Endometrium (tissue), 2 donors: ENCODE measurements at regions not wholly inside any gene's neighbourhood (a gene's known extent, or its start where the extent isn't known, plus 50 kb on each side); places are given as distances from the start of the nearest gene placed in this dataset.
"Not testable (repeated sequence)": the region's sequence is repeated elsewhere in the genome, so short reads cannot be mapped to it uniquely, and the experiment has no call there.

Experiments
- FAIRE-seq: peaks from 2 replicates; lab custom pipeline; 2012; peaks lifted over from hg19 to GRCh38; lab: Jason Lieb, UNC
- donor health status: control.
- donor health status: control.

DNA sequence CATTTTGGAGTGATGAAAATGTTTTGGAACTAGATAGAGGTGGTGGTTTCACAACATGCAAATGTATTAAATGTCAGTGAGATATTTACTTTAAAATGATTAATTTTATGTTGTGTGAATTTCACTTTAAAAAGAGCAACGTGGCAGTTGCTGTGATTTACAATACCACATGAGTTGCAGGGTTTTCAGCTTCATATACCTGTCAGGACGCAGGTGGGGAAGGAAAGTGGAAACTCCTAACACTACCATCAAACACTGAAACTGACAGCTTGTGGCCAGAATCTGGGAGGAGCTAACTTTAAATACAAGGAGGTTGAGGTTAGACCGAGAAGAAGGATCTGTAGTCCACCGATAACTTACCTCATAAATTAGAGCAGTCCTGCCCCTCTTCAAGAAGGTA lies 168.9 kb upstream of the TMEM72 start:
- FAIRE-seq, result no peak

DNA sequence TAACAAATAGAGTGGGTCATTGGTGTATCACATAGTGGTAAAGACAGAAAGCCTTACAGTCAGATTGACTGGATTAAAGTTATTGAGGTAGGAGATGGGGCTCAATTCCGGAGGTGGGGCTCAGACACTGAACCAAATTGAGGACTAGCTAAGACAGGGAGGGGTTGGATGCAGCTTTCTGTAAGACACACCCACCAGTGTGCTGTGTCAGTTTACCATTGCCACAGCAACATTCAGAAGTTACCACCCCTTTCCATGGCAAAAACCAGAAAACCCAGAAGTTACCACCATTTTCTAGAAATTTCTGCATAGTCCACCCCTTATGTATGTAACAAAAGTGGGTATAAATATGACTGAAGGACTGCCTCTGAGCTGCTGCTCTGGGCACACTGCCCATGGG lies 167.6 kb upstream of the TMEM72 start:
- FAIRE-seq, result no peak

DNA sequence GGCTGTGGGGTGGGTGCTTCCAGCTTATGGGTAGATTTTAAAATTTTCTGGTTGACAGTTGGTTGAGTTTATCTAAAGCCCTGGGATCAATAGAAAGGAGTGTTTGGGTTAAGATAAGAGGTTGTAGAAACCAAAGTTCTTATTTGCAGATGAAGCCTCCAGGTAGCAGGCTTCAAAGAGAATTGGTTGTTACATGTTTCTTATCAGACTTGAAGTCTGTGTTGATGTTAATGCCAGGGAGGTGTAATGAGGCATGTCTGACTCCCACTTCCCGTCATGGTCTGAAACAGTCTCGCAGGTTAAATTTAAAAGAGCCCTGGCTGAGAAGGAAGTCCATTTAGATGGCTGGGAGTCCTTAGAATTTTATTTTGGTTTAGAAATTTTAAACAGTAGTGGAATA lies 165.2 kb upstream of the TMEM72 start:
- FAIRE-seq, result no peak

DNA sequence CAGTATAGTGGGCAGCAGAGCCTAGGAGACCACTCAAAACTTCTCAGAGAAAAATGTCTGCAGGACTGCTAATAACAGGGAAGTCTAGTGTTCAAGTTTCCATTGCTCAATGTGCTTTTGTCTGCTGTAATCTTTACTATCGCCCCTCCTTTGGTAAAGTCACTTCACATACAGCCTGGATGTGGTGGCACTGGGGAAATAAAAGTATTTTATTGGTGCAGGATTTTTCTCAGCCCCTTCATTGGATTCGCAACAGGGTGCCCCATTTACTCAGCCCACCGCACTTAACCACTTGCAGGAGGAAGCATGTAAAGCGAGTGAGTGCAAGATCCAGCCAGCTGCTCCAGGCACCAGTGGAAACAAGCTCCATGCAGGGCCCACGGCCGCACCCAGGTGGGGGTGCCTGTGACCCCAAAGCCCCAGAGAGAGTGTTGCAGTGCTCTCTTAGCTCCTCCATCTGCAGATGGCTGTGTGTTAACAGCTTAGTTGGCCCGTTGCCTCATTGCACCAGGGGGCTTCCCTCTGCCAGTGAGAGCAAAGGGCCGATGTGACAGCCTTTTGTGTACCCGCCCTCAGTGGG lies 163.5 kb upstream of the TMEM72 start:
- no peak for FAIRE-seq

DNA sequence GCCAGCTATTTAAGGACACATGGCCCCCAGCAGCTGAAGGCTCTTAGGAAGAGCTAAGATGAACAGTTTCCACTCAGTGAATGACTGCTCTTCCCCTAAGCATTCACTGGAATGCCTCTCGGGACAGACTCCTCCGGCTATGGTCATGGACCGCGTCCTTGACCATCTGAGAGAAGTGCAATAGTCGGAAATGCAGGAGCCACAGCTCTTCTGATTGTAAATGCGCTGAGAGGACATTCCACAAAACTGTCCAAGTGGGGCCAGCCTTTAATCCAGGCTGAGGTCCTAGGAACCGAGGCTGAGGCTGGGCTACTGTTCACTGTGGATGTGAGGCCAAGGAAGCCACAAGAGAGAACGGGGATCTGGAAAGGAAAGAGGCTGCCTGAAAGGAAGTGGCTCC lies 162.0 kb upstream of the TMEM72 start:
- FAIRE-seq, result no peak

DNA sequence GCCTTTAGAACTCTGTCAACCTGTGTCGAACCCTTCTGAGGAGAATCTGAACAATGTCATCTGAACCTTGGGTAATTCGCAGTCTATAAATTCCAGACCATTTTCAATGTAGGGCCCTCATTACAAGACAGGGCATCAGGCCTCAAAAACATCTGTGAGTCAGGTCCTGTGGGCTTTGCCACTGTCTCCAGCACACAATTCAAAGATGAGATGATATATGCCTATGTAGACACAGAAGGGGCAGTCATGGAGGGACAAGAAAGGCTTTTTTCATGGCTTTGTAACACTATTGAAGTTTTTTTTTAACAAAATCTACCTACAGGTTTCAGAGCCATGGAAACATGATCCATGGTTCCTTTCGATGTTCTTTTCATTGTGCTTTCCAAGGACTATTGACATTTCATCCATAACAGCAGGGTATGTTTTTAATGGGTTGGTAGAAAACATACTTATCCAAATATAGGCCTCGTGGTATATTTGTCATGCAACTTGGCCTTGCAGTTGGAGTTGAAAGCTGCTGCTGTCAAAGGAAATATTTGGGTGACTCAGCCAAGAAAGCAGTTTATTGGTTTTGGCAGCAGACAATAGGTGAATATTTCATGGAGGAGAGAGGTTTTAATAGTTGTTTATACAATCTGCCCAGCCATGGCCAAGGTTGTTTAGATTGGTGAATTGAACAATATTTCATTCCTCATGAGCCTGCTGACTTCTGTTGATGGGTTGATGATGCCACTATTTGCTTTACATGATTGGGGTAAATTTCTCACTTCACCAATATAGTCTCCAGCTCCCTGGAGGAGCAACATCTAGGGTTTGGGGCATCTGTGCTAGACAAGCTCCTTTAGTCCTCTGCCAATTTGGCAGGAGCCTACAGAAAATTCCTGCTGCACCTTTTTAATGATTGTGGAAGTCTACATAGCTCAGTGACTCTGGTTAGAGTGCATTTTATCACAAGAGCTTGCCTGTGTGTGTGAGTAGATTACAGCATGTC lies 158.4 kb upstream of the TMEM72 start:
- FAIRE-seq, result peak; percentile 89

DNA sequence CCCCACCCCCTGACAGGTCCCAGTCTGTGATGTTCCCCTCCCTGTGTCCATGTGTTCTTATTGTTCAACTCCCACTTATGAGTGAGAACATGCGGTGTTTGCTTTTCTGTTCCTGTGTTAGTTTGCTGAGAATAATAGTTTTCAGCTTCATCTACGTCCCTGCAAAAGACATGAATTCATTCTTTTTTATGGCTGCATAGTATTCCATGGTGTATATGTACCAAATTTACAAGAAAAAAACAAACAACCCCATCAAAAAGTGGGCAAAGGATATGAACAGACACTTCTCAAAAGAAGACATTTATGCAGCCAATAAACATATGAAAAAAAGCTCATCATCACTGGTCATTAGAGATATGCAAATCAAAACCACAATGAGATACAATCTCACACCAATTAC lies 156.8 kb upstream of the TMEM72 start:
- FAIRE-seq, result not testable (repeated sequence)

DNA sequence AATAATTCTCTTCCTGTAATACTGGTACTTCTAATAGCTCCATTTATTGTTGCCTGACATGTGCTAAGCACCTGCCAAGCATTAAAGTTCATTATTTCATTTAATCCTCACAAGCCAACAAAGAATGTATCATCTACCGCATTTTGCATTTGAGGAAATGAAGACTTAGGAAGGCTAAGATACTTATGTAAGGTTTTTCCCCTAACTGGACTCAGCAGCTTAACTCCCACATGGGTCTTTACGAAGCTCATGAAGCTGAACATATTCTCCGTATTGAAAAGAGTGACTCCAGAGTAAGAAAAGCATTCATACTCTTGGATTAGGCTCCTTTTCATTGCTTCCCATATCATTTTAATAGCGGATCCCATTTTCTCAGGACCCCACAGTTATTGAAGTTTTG lies 155.7 kb upstream of the TMEM72 start:
- no peak for FAIRE-seq

DNA sequence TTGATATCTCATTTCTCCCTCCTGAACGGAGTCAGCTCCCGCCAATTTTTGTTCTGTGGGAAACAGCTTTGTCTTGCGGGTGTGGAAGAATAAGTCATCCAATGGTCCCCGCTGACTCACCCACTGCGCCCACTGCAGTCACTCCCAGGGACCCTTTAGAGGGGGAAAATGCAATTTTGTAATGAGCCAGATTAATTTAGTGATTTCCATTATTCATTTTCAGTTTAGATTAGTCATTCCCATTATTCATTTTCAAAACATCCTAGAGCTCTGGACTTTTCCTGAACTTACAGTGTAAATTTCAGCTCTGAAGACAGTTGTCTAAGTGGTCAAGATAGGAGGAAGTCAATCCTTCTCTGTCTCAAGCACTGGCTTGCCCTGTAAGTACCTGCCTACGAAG lies 154.9 kb upstream of the TMEM72 start:
- FAIRE-seq, result no peak

DNA sequence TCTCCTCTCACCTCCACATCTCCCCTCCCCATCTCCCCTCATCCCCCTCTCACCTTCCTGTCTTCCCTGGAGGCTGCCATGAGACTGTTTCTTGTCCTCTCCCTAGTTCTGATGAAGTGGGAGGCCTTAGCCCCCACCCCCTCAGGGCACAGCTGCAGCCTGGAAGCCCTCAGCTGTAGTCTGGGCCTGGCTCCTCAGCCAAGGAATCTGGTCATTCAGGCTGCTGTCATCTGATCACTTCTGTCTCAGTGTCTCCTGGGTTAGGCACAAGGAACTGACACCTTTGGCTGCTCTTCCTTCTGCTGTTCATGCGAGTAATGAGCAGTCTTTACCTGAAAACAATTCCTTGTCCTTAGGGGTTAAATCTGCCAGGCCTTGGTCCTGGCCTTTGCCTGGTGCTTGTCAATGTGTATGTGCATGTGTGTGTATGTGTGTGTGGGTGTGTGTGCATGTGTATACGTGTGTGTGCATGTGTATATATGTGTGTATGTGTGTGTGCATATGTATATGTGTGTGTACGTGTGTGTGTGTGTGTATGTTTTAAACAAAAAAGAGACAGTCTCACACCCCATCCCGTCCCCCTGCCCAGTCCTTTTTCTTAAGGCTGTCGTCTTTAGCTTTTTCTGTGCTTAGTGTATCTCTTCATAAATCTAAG lies 153.5 kb upstream of the TMEM72 start:
- FAIRE-seq, result no peak

DNA sequence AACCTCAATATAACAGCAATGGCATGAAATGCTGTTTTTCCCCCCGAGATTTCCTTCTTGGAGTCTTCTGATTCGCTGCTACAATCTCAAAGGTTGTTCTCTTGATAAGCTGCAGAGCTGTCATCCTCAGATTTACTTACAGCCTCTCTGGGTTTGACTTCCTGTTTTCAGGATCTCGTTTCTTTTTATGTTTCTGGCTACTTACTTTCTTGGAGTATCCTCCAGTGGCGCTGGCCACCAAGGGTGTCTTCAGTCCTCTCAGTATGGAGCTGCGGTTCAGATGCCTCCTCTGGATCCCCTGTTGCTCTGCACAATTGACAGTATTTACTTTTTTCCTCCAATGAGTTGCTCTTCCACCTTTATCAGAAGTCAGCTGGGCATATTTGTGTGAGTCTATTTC lies 152.0 kb upstream of the TMEM72 start:
- FAIRE-seq, result no peak

DNA sequence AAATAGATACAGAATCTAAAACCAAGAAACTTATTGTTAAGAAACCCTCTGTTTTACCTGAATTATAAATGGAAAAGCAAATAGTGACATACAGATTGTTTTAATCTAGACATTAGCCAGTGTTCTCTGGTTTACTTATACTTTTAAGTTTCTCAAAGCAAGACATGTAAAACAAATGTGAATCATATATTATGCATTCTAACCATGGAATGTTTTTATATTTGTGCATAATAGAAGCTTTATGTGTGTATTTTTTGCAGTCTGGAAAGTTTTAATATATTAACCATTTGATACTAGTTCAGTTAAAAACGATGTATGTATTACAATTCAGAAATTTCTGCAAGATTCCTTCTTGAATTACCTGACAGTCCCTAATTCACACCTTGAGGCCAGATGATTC lies 150.6 kb upstream of the TMEM72 start:
- FAIRE-seq, result no peak

DNA sequence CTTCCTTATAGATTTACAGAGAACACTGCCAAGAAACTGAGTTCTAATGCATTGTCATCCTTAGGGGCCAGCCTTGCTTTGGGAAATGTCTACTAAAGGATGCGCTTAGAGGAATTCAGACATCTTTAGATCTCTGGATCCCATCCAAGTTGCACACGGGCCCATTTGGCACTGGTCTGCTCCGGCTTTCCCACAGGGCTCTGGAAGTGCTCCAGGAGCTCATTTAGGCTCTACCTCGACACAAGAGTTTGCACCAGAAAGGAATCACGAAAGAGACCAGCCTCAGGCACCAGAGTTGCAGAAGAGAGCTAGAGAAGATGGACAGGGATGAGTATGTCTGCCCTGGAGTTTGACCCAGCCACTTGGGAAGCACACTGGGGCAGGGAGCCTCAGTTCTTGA lies 150.1 kb upstream of the TMEM72 start:
- no peak for FAIRE-seq

DNA sequence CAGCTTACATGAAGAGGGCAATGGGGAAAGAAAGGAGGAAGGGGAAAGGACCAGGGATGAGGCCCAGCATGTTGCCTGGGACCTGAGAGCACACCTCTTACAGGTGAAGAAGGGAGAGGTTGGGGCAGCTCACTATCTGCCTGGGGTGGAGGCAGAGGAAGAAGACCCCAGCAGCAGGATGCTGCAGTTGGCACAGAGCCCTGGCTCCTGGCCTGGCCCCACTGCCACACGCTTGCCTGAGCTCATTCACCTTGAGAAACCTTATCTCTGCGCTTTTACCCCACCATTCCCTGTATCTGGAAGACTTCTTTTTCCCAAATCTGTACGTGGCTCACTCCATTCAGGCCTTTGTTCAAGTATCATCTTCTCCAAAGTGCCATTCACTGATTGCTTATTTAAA lies 147.8 kb upstream of the TMEM72 start:
- FAIRE-seq, result no peak

DNA sequence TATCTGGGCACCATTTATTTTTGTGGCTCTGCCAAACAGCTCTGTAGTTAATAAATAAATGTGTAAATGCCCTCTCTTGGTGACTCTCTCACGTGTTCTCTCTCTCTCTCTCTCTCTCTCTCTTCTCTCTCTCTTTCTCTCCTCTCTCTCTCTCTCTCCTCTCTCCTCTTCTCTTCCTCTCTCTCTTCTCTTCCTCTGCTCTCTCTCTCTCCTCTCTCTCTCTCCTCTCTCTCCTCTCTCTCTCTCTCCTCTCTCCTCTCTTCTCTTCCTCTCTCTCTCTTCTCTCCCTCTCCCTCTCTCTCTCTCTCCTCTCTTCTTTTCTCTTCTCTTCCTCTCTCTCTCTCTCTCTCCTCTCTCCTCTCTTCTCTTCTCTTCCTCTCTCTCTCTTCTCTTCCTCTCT lies 145.8 kb upstream of the TMEM72 start:
- FAIRE-seq, result no peak

DNA sequence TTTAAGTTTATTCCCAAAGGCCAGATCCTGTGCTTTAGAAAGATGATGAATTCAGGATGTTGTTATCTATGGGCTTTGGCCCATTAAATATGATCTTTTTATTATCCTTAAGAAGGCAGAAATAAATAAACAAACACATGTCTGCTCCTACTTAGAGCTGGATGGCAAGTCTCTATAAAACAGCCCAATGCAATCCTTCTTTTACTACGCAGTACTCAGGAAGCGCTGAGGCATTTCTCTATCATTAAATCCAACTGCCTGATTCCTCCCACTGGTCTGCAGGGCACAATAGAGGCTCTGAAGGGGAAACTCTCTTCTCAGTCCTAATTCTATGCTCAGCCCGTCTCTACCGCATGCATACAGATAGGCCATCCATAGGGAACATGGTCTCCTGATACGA lies 144.5 kb upstream of the TMEM72 start:
- no peak for FAIRE-seq

DNA sequence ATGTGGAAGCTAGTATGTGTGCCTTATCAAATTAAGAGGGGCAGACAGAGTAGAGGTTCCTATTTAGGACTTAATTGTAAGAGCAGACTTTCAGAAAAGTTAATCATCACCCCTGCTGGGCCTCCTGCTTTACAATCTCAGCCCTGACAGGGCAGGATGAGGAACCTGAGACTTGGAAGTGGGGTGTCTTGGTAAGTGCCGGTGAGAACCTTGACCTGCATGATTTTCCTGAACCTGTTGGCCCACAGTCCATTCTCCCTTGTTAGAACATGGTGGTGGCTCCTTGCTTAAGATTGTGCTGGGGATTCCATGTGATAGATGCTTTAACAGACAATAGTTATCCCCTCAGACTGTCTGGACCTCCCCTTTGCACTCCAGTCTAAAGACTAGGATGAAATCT lies 141.7 kb upstream of the TMEM72 start:
- FAIRE-seq, result no peak

DNA sequence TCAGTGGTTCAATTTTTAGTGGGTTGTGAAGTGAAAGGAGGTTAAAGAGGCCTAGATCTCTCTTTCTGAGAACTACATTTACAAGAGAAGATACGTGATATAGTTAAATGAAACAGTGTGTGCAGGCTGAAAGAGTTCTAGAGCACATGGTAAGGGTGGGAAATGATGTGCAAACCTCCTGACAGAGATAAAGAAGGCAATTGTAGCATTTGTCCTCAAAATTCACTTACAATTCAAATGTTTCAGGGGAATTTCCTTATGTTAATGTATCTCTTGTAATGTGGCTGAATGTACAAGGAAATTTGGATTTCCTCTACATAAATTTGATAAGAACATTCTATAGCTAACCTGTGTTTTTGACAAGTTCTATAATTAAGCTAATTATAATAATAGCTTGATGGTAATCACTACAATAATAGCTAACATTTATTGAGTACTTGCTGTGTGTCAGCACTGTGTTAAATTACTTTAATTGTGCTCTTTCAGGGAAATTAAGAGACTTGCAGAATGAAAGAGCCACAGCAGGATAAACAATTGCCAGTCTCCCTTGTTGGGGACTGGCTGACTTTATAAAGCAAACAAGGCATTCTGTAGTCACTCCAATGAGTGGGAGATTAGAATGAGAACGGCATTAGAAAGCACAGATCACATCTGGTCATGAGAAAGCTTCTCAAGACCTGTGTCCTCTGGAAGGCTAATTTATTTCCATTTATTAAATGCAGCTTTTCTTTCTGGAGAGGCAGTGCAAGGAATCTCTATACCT lies 139.7 kb upstream of the TMEM72 start:
- FAIRE-seq, result peak; percentile 82

DNA sequence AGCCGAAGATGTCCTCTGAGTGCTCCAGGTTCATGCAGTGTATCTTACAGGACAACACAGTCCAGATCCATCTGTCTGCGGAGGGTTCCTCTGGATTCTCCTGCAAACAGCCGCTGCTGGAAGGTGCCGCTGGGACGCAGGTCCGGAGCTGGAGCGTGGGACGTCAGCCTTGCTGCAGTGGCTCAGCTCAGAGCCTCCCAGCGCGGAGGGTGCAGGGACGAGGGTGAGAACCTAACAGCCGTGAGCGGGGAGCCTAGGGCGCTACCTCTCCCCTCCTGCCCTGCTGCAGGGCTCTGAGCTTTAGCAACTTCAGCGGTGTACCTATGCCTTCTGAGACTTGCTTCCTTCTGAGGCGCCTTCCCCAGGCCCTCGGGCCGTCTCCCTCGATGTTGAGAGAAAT lies 137.6 kb upstream of the TMEM72 start:
- FAIRE-seq, result no peak

DNA sequence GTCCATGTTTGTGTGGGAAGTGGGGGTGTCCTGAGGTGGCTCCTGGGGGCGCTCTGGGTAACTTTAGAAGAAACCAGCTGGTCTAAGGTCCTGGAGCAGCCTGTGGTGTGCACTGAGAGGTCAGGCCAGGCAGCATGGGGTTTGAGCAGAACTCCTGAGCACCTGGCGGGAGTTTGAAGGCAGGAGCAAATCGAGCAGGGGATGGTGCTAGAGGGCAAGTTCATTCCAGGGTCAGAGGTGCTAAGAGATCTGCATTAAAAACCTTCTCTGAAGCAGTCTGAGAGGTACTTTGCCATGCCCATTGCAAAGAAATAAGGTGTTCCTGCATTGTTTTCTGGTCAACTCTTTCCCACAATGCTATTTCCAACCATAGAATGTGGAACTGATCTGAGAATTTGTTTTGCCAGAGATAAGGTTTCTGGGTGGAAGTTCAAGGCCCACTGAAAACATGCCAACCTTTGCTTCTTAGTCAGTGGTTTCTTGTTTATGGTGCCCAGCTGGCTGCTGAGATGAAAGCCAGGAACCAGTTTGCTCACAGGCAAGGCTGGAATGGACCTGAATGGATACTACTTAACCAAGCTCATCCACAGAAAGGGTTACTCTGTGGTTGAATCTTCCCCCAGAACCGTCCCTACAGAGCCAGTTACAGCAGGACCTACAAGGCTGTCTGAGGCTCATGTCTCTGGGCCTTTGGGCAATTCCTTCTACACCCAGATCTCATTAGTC lies 136.3 kb upstream of the TMEM72 start:
- FAIRE-seq, result no peak

DNA sequence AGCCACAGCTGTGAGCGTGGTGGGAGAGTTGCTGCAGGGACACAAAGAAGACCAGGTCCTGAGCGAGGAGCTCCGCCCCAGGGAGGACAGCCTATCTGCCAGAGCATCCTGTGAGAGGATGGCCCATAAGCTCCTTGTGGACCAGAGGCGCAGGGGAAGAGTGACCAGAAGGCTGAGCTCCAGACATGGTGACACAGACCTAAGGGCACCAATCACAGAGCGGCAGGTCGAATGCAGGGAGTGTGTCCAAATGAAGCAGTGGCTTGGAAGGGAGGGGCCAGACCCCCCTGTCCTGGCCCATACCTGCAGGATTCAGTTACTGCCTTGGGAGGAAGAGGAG lies 135.8 kb upstream of the TMEM72 start:
- FAIRE-seq, result no peak

DNA sequence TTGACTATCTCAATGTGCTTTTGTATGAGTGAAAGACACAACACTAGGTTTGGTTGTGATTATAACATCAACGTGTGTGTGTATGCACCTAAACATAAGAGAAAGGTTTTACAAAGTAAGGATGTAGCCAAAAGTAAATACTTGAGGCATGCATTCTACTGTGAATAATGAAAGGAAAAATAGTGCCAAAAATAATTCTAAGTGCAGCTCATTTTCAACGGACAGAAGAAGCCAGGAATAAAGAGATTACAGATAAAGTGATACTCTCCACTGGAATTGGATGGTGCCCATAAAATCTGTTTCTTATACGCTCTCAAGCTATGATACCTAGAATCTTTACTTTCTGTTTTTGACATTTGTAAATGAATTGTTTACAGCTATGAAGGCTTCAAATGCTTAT lies 135.0 kb upstream of the TMEM72 start:
- no peak for FAIRE-seq
